Right lobe of liver (tissue), 6 donors: ENCODE measurements at regions not wholly inside any gene's neighbourhood (a gene's known extent, or its start where the extent isn't known, plus 50 kb on each side); places are given as distances from the start of the nearest gene placed in this dataset.

Source experiments
- ATAC-seq, 4 donors: fragments of 200-7000 bp; cut with Tn5 transposase; one replicate each; pipeline ENCODE4 v1.9.1; 2020; ENCODE audit warnings: mild to moderate bottlenecking in 4 of 4, moderate library complexity in 4 of 4
- DNase-seq, 3 donors: peaks; one replicate each; pipeline ENCODE4 v3.0.0-alpha.2; 2020
- H3K27ac ChIP-seq, 3 donors: fragments of 200-600 bp; one replicate each; pipeline ENCODE4 v1.8.0; 2022
- H3K27me3 ChIP-seq, 2 donors: fragments of 200-600 bp; one replicate each; pipeline ENCODE4 v1.8.0; 2022
- H3K36me3 ChIP-seq, 4 donors: fragments of 200-600 bp; sonication (generic) in 1 of 4; one replicate each; pipeline versions ENCODE4 v1.5.1 to v1.8.0; 2017 to 2022; ENCODE audit warnings: control low read depth in 1 of 4
- H3K4me1 ChIP-seq, 4 donors: fragments of 200-600 bp; sonication (generic) in 1 of 4; one replicate each; pipeline versions ENCODE4 v1.5.1 to v1.8.0; 2017 to 2022; ENCODE audit warnings: control low read depth in 1 of 4
- H3K4me3 ChIP-seq, 3 donors: fragments of 200-600 bp; one replicate each; pipeline ENCODE4 v1.8.0; 2022
- H3K9me3 ChIP-seq, 4 donors: fragments of 200-600 bp; sonication (generic) in 1 of 4; one replicate each; pipeline versions ENCODE4 v1.5.1 to v1.8.0; 2017 to 2022; ENCODE audit warnings: control low read depth in 1 of 4
- CTCF ChIP-seq, 4 donors: fragments of 200-600 bp in 3 of 4; fragments of 450-650 bp in 1 of 4; IDR thresholded peaks; one replicate each; pipeline versions ENCODE4 v1.5.1 to v1.8.0; 2016 to 2022; ENCODE audit warnings: antibody characterized with exemption in 4 of 4, mild to moderate bottlenecking in 2 of 4
- POLR2A ChIP-seq: fragments of 450-650 bp; IDR thresholded peaks from one replicate; pipeline ENCODE4 v1.6.1; 2017; ENCODE audit warnings: antibody characterized with exemption, mild to moderate bottlenecking
- WGBS: methylation state at CpG from one replicate; pipeline ENCODE4 v1.1.6; 2018; ENCODE audit warnings: low coverage, low lambda C conversion rate; ENCODE audit not compliant: insufficient coverage; ENCODE audit errors: missing lambda C conversion rate; 5-methylcytosine and 5-hydroxymethylcytosine counted together
- intact Hi-C, 2 donors: fragments of 100-400 bp; cut with DNase I; formaldehyde crosslinking; loops; one replicate each; pipeline versions ENCODE4 v1.11.2 to v1.14.1; 2022
- donor health status: DM: no; HTN: yes; CAD: no.
- donor health status: DM: no; HTN: no; CAD: no.
- donor health status: DM: no; HTN: no; CAD: no.
- donor health status: DM: no; HTN: yes; CAD: no.
- donor health status: DM: no; HTN: yes; CAD: no.

- H3K27ac ChIP-seq, result no peak overlapping the region
- no peaks in the 10 kb centered on the region for H3K9me3 ChIP-seq
- H3K27me3 ChIP-seq, result no peaks in the 10 kb centered on the region
- no peak for ATAC-seq
- H3K4me3 ChIP-seq, result no peak overlapping the region
- 76% methylated on average over 3 of the region's 4 CpGs for WGBS
- intact Hi-C loops, result no loop called here
- no peaks in the 10 kb centered on the region for H3K36me3 ChIP-seq
- no peaks in the 10 kb centered on the region for H3K4me1 ChIP-seq
- TF ChIP-seq POLR2A (no peak), CTCF (IDR thresholded peaks at IDR 0.05) (no peak)
- no peak for DNase-seq
Measured at GRCh38 chr2:181764095-181764963, 84.0 kb upstream of the NEUROD1 start.

- Histone ChIP-seq H3K27me3 (no peaks in the 10 kb centered on the region), H3K4me1 (no peaks in the 10 kb centered on the region), H3K27ac (no peak overlapping the region), H3K36me3 (no peaks in the 10 kb centered on the region), H3K4me3 (no peak overlapping the region), H3K9me3 (no peaks in the 10 kb centered on the region)
- TF ChIP-seq CTCF (IDR thresholded peaks at IDR 0.05), result no peak
- no peak for TF ChIP-seq POLR2A
- ATAC-seq, result no peak
- intact Hi-C loops, result no loop called here
- DNase-seq, result no peak
Measured at GRCh38 chr2:181766129-181766528, 85.8 kb upstream of the NEUROD1 start.

- H3K36me3 ChIP-seq, result no peaks in the 10 kb centered on the region
- H3K9me3 ChIP-seq, result no peaks in the 10 kb centered on the region
- no peaks in the 10 kb centered on the region for H3K27me3 ChIP-seq
- DNase-seq, result no peak
- ATAC-seq, result no peak
- intact Hi-C loops, result no loop called here
- no peak overlapping the region for H3K4me3 ChIP-seq
- no peak for TF ChIP-seq POLR2A
- no peak for TF ChIP-seq CTCF (IDR thresholded peaks at IDR 0.05)
- no peaks in the 10 kb centered on the region for H3K4me1 ChIP-seq
- H3K27ac ChIP-seq, result no peak overlapping the region
Measured at GRCh38 chr2:181770150-181770549, 89.8 kb upstream of the NEUROD1 start.

- DNase-seq, result no peak
- Histone ChIP-seq H3K27ac (no peak overlapping the region), H3K9me3 (no peaks in the 10 kb centered on the region), H3K4me1 (no peaks in the 10 kb centered on the region), H3K4me3 (no peak overlapping the region), H3K36me3 (no peaks in the 10 kb centered on the region), H3K27me3 (no peaks in the 10 kb centered on the region)
- intact Hi-C loops, result no loop called here
- 53% methylated on average over 2 of the region's 2 CpGs for WGBS
- no peak for TF ChIP-seq CTCF (IDR thresholded peaks at IDR 0.05)
- no peak for TF ChIP-seq POLR2A
- no peak for ATAC-seq
Measured at GRCh38 chr2:181771356-181771755, 91.0 kb upstream of the NEUROD1 start.

- H3K4me3 ChIP-seq, result no peak overlapping the region
- no peak for ATAC-seq
Measured at GRCh38 chr2:181772334-181772733, 92.0 kb upstream of the NEUROD1 start.

More at GRCh38 chr2:181772334-181772733, 92.0 kb upstream of the NEUROD1 start:
- intact Hi-C loops, result no loop called here
- no peaks in the 10 kb centered on the region for H3K27me3 ChIP-seq
- no peaks in the 10 kb centered on the region for H3K9me3 ChIP-seq
- H3K27ac ChIP-seq, result no peak overlapping the region
- TF ChIP-seq POLR2A (no peak), CTCF (IDR thresholded peaks at IDR 0.05) (no peak)
- 80% methylated on average over 4 of the region's 4 CpGs for WGBS
- no peaks in the 10 kb centered on the region for H3K36me3 ChIP-seq
- H3K4me1 ChIP-seq, result no peaks in the 10 kb centered on the region
- no peak for DNase-seq
